Endothelial cell of umbilical vein (primary cell): ENCODE measurements at regions not wholly inside any gene's neighbourhood (a gene's known extent, or its start where the extent isn't known, plus 50 kb on each side); places are given as distances from the start of the nearest gene placed in this dataset.

Experiments
- GATA2 ChIP-seq: IDR thresholded peaks from 2 replicates; pipeline ENCODE4 v1.7.0; 2011; ENCODE audit warnings: low read depth, mild to moderate bottlenecking, moderate library complexity, mixed read lengths, low read length; ENCODE audit not compliant: insufficient read length, insufficient read depth
- MYC ChIP-seq: IDR thresholded peaks from one replicate; pipeline ENCODE4 v1.6.1; 2011; ENCODE audit warnings: mild to moderate bottlenecking, low read depth, low read length
- POLR2A ChIP-seq: IDR thresholded peaks from 2 replicates; pipeline ENCODE4 v1.6.1; 2012; ENCODE audit warnings: low read depth, mild to moderate bottlenecking, control low read depth, low read length
- POLR2AphosphoS5 ChIP-seq: IDR thresholded peaks from 2 replicates; pipeline ENCODE4 v1.6.1; 2012; ENCODE audit warnings: low read depth, mild to moderate bottlenecking, control low read depth, low read length, moderate library complexity; ENCODE audit not compliant: insufficient read depth
- TF ChIP-seq, protein P1 (sequence below), 2 donors: IDR thresholded peaks; 1 replicate in 1 of 2; 2 replicates in 1 of 2; pipeline ENCODE4 v1.5.1; 2011; ENCODE audit warnings: low read length in 2 of 2, mild to moderate bottlenecking in 2 of 2, moderate library complexity in 2 of 2, control low read depth in 1 of 2, inconsistent platforms in 1 of 2, low read depth in 1 of 2; ENCODE audit not compliant: insufficient read depth in 1 of 2; ENCODE audit errors: extremely low read depth in 1 of 2
- TF ChIP-seq, protein P2 (sequence below): IDR thresholded peaks from 2 replicates; pipeline ENCODE4 v1.6.1; 2011; ENCODE audit not compliant: insufficient read depth, insufficient read length

DNA sequence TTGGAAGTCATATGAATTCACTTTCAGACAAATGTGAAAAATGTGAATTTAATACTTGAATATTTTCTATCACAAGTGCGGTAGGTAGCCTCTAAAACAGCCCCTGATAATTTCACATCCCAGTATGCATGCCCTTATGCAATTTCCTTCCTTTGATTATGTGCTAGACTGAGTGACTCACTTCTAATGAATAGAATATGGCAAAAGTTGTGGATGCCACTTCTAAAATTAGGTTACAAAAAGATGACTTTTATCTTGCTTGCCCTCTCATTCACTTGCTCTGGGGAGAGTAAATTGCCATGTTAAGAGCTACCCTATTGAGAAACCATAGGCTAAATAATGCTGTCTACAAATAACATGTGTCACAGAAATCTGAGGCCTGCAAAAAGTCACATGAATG is 402.5 kb upstream of the PCDH9 start:
- TF ChIP-seq, protein P1, sequence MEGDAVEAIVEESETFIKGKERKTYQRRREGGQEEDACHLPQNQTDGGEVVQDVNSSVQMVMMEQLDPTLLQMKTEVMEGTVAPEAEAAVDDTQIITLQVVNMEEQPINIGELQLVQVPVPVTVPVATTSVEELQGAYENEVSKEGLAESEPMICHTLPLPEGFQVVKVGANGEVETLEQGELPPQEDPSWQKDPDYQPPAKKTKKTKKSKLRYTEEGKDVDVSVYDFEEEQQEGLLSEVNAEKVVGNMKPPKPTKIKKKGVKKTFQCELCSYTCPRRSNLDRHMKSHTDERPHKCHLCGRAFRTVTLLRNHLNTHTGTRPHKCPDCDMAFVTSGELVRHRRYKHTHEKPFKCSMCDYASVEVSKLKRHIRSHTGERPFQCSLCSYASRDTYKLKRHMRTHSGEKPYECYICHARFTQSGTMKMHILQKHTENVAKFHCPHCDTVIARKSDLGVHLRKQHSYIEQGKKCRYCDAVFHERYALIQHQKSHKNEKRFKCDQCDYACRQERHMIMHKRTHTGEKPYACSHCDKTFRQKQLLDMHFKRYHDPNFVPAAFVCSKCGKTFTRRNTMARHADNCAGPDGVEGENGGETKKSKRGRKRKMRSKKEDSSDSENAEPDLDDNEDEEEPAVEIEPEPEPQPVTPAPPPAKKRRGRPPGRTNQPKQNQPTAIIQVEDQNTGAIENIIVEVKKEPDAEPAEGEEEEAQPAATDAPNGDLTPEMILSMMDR (IDR thresholded peaks at IDR 0.05; ENCODE audit: extremely low read depth in 1 of 2, insufficient read depth in 1 of 2, low read depth in 1 of 2, low read length in 2 of 2) = no peak
- TF ChIP-seq POLR2AphosphoS5 = no peak
- TF ChIP-seq, protein P2, sequence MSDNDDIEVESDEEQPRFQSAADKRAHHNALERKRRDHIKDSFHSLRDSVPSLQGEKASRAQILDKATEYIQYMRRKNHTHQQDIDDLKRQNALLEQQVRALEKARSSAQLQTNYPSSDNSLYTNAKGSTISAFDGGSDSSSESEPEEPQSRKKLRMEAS = no peak
- TF ChIP-seq POLR2A = no peak
- TF ChIP-seq GATA2 = no peak
- no peak for TF ChIP-seq MYC
